WI38 (cell line): ENCODE measurements at regions not wholly inside any gene's neighbourhood (a gene's known extent, or its start where the extent isn't known, plus 50 kb on each side); places are given as distances from the start of the nearest gene placed in this dataset.

Source experiments
- H3K4me3 ChIP-seq: 2 replicates; pipeline ENCODE4 v1.5.1; 2011; ENCODE audit warnings: low read depth, mild to moderate bottlenecking, control low read depth, low read length
- CTCF ChIP-seq: IDR thresholded peaks from 2 replicates; pipeline ENCODE4 v1.5.1; 2012; ENCODE audit warnings: low read depth, mild to moderate bottlenecking, control low read depth, low read length

- TF ChIP-seq CTCF = no peak
- no peak overlapping the region for H3K4me3 ChIP-seq
Observed at GRCh38 chr4:156656896-156657295, 314.7 kb downstream of the PDGFC start.

GRCh38 chr4:156654410-156654809 is 317.2 kb downstream of the PDGFC start:
- no peak for TF ChIP-seq CTCF
- H3K4me3 ChIP-seq = no peak overlapping the region

- no peak overlapping the region for H3K4me3 ChIP-seq
- TF ChIP-seq CTCF = no peak
Observed at GRCh38 chr4:156643826-156644225, 327.8 kb downstream of the PDGFC start.

GRCh38 chr4:156642161-156642560 is 329.4 kb downstream of the PDGFC start:
- no peak for TF ChIP-seq CTCF
- no peak overlapping the region for H3K4me3 ChIP-seq

GRCh38 chr4:156638925-156639605 is 332.5 kb downstream of the PDGFC start:
- TF ChIP-seq CTCF = no peak
- no peak overlapping the region for H3K4me3 ChIP-seq

GRCh38 chr4:156638334-156638733 is 333.3 kb downstream of the PDGFC start:
- no peak for TF ChIP-seq CTCF
- no peak overlapping the region for H3K4me3 ChIP-seq

- TF ChIP-seq CTCF = no peak
- H3K4me3 ChIP-seq = no peak overlapping the region
Observed at GRCh38 chr4:156636381-156636780, 335.2 kb downstream of the PDGFC start.
